Neural crest cell (in vitro differentiated cells): ENCODE measurements at regions not wholly inside any gene's neighbourhood (a gene's known extent, or its start where the extent isn't known, plus 50 kb on each side); places are given as distances from the start of the nearest gene placed in this dataset.

Source experiments
- DNase-seq: peaks from one replicate; pipeline ENCODE4 v3.0.0; 2021; ENCODE audit warnings: low read depth, mixed read lengths, low spot score
- H3K27ac Mint-ChIP-seq: one replicate; pipeline ENCODE4 v1.8.0; 2021; ENCODE audit warnings: mild to moderate bottlenecking, mixed read lengths; ENCODE audit not compliant: unreplicated experiment
- H3K27me3 Mint-ChIP-seq: 2 replicates; pipeline ENCODE4 v1.8.0; 2021; ENCODE audit warnings: low read depth, mild to moderate bottlenecking, mixed read lengths
- H3K36me3 Mint-ChIP-seq: 2 replicates; pipeline ENCODE4 v1.8.0; 2021; ENCODE audit warnings: low read depth, mild to moderate bottlenecking, mixed read lengths
- H3K4me1 Mint-ChIP-seq: 2 replicates; pipeline ENCODE4 v1.8.0; 2021; ENCODE audit warnings: mixed read lengths
- H3K4me3 Mint-ChIP-seq: one replicate; pipeline ENCODE4 v1.8.0; 2021; ENCODE audit warnings: mild to moderate bottlenecking, mixed read lengths
- H3K9me3 Mint-ChIP-seq: 2 replicates; pipeline ENCODE4 v1.8.0; 2021; ENCODE audit warnings: mixed read lengths
- CTCF ChIP-seq: fragments of 200-600 bp; sonication (generic); conservative IDR thresholded peaks from 2 replicates; pipeline ENCODE4 v1.5.0; 2021; ENCODE audit warnings: antibody characterized with exemption, mild to moderate bottlenecking

GRCh38 chr10:117610321-117610720 is 67.8 kb downstream of the EMX2 start:
- H3K9me3 Mint-ChIP-seq, result no peaks in the 10 kb centered on the region
- H3K4me3 Mint-ChIP-seq, result no peak overlapping the region
- H3K4me1 Mint-ChIP-seq, result no peaks in the 10 kb centered on the region
- DNase-seq, result no peak
- H3K27ac Mint-ChIP-seq, result no peak overlapping the region
- H3K36me3 Mint-ChIP-seq, result no peaks in the 10 kb centered on the region
- peaks cover 23% of the 10 kb centered on the region for H3K27me3 Mint-ChIP-seq
- no peak for TF ChIP-seq CTCF

DNA sequence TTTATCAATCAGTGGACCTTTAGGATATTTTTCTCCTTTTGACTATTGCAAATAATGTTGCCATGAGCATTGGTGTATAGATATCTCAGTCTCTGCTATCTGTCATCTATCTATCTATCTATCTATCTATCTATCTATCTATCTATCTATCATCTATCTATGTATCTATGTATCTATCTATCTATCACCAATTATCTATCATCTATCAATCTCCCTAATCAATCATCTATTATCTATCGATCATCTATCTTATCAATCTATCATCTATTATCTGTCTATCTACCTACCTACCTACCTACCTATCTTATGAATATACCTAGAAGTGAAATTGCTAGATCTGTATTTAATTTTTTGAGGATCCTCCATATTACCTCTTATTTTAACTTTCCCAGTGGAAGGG is 69.6 kb downstream of the EMX2 start:
- no peak for TF ChIP-seq CTCF
- peaks cover 7% of the 10 kb centered on the region for H3K27me3 Mint-ChIP-seq
- no peak for DNase-seq
- no peaks in the 10 kb centered on the region for H3K9me3 Mint-ChIP-seq
- H3K4me3 Mint-ChIP-seq, result no peak overlapping the region
- no peaks in the 10 kb centered on the region for H3K4me1 Mint-ChIP-seq
- H3K27ac Mint-ChIP-seq, result no peak overlapping the region
- no peaks in the 10 kb centered on the region for H3K36me3 Mint-ChIP-seq

GRCh38 chr10:117615649-117616048 is 73.1 kb downstream of the EMX2 start:
- no peaks in the 10 kb centered on the region for H3K27me3 Mint-ChIP-seq
- no peak overlapping the region for H3K4me3 Mint-ChIP-seq
- DNase-seq, result no peak
- no peaks in the 10 kb centered on the region for H3K36me3 Mint-ChIP-seq
- no peak for TF ChIP-seq CTCF
- no peaks in the 10 kb centered on the region for H3K9me3 Mint-ChIP-seq
- no peaks in the 10 kb centered on the region for H3K4me1 Mint-ChIP-seq
- no peak overlapping the region for H3K27ac Mint-ChIP-seq

DNA sequence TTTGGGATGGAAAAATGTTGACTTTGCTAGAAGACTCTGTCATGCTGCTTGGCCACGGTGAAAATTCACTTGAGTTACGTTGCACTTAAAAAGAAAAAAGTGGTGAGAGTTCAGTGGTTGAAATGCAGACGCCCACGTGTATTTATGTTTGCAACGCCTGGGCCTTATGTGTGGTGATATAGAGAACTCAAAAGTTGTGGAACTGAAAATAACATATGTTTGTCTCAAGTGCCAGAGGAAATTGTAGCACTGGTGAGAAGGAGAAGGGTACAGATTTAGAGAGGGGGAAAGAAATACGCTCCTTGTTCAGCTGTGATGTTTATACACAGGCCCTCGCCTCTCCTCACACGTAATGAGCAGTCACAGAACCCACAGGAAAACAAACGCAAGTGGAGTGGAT is 73.6 kb downstream of the EMX2 start:
- TF ChIP-seq CTCF, result no peak
- no peak for DNase-seq
- no peak overlapping the region for H3K27ac Mint-ChIP-seq
- no peaks in the 10 kb centered on the region for H3K9me3 Mint-ChIP-seq
- H3K27me3 Mint-ChIP-seq, result no peaks in the 10 kb centered on the region
- H3K4me3 Mint-ChIP-seq, result no peak overlapping the region
- H3K4me1 Mint-ChIP-seq, result no peaks in the 10 kb centered on the region
- H3K36me3 Mint-ChIP-seq, result no peaks in the 10 kb centered on the region

DNA sequence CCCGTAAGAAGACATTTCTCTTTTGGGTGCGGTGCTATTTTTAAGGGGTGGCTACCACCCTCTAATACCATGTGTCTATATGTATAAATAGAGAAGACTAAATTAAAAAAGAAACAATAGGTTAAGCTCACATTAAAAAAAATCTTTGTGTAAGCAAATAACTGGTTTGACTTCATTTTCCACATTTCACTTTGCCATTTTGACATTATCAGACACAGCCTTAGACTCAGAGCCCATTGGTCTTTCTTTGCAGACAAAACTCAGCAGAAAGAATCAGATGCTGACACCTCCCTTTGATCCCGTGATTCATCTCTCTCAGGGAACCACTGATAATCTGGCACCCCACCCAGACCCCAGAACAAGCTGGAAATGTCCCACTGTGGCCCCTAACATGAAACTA is 74.5 kb downstream of the EMX2 start:
- Mint-ChIP-seq H3K27ac (no peak overlapping the region), H3K9me3 (no peaks in the 10 kb centered on the region), H3K4me1 (no peaks in the 10 kb centered on the region), H3K27me3 (peaks cover 4% of the 10 kb centered on the region), H3K4me3 (no peak overlapping the region), H3K36me3 (no peaks in the 10 kb centered on the region)
- DNase-seq, result no peak
- no peak for TF ChIP-seq CTCF

- Mint-ChIP-seq H3K4me3 (no peak overlapping the region), H3K27me3 (peaks cover 6% of the 10 kb centered on the region)
These were observed 75.1 kb downstream of the EMX2 start for GRCh38 chr10:117617659-117618058.

More at GRCh38 chr10:117617659-117618058, 75.1 kb downstream of the EMX2 start:
- Mint-ChIP-seq H3K4me1 (no peaks in the 10 kb centered on the region), H3K9me3 (no peaks in the 10 kb centered on the region), H3K36me3 (no peaks in the 10 kb centered on the region), H3K27ac (no peak overlapping the region)
- TF ChIP-seq CTCF, result no peak
- no peak for DNase-seq
